Brain microvascular endothelial cell (primary cell): ENCODE measurements at regions not wholly inside any gene's neighbourhood (a gene's known extent, or its start where the extent isn't known, plus 50 kb on each side); places are given as distances from the start of the nearest gene placed in this dataset.

ENCODE experiments used
- DNase-seq: peaks from one replicate; pipeline ENCODE4 v3.0.0-alpha.2; 2020
- H3K27ac ChIP-seq: fragments of 250-450 bp; sonication (Bioruptor Pico); 2 replicates; pipeline ENCODE4 v1.5.1; 2020; ENCODE audit warnings: mild to moderate bottlenecking, moderate library complexity
- H3K27me3 ChIP-seq: fragments of 250-450 bp; sonication (Bioruptor Pico); replicated peaks from 2 replicates; pipeline ENCODE4 v1.5.1; 2020; ENCODE audit warnings: mild to moderate bottlenecking
- H3K36me3 ChIP-seq: fragments of 250-450 bp; sonication (Bioruptor Pico); replicated peaks from 2 replicates; pipeline ENCODE4 v1.5.1; 2020; ENCODE audit warnings: mild to moderate bottlenecking
- H3K4me3 ChIP-seq: 2 replicates; pipeline ENCODE4 v1.5.1; 2011; ENCODE audit warnings: low read depth, mild to moderate bottlenecking, control low read depth, low read length, moderate library complexity
- CTCF ChIP-seq: IDR thresholded peaks from 2 replicates; pipeline ENCODE4 v1.5.1; 2011; ENCODE audit warnings: low read depth, mild to moderate bottlenecking, moderate library complexity, low read length, control low read depth, inconsistent platforms; ENCODE audit errors: missing control alignments
- in situ Hi-C: cut with HindIII; loops from 2 replicates; pipeline ENCODE4 v1.10.0; 2017; ENCODE audit warnings: low sequenced_read_pairs, low pct_ligation_motif_present

- Histone ChIP-seq H3K27ac (no peak overlapping the region), H3K4me3 (no peak overlapping the region), H3K36me3 (no peaks in the 10 kb centered on the region), H3K27me3 (no peaks in the 10 kb centered on the region)
- in situ Hi-C loops, result no loop called here
- no peak for TF ChIP-seq CTCF
- no peak for DNase-seq
Measured at GRCh38 chr15:70242951-70243685, 145.4 kb upstream of the TLE3 start.

- no peak for TF ChIP-seq CTCF
- in situ Hi-C loops, result no loop called here
- Histone ChIP-seq H3K27ac (no peak overlapping the region), H3K27me3 (no peaks in the 10 kb centered on the region), H3K36me3 (no peaks in the 10 kb centered on the region), H3K4me3 (no peak overlapping the region)
- DNase-seq, result no peak
Measured at GRCh38 chr15:70241561-70242320, 144.0 kb upstream of the TLE3 start.

- Histone ChIP-seq H3K36me3 (no peaks in the 10 kb centered on the region), H3K27ac (no peak overlapping the region), H3K4me3 (no peak overlapping the region), H3K27me3 (no peaks in the 10 kb centered on the region)
- no peak for TF ChIP-seq CTCF
- in situ Hi-C loops, result no loop called here
- no peak for DNase-seq
Measured at GRCh38 chr15:70240820-70241430, 143.2 kb upstream of the TLE3 start.

- no peak for TF ChIP-seq CTCF
- no peak for DNase-seq
- in situ Hi-C loops, result no loop called here
- no peak overlapping the region for H3K4me3 ChIP-seq
- no peaks in the 10 kb centered on the region for H3K36me3 ChIP-seq
- H3K27ac ChIP-seq, result no peak overlapping the region
- H3K27me3 ChIP-seq, result no peaks in the 10 kb centered on the region
Measured at GRCh38 chr15:70240082-70240481, 142.4 kb upstream of the TLE3 start.

GRCh38 chr15:70238917-70239316 lies 141.2 kb upstream of the TLE3 start:
- no peak overlapping the region for H3K4me3 ChIP-seq
- in situ Hi-C loops, result no loop called here
- H3K27ac ChIP-seq, result no peak overlapping the region
- DNase-seq, result no peak
- H3K27me3 ChIP-seq, result no peaks in the 10 kb centered on the region
- H3K36me3 ChIP-seq, result no peaks in the 10 kb centered on the region
- no peak for TF ChIP-seq CTCF
